HepG2 (cell line): ENCODE measurements at regions not wholly inside any gene's neighbourhood (a gene's known extent, or its start where the extent isn't known, plus 50 kb on each side); places are given as distances from the start of the nearest gene placed in this dataset.

Source experiments
- ATAC-seq: fragments of 200-7000 bp; cut with Tn5 transposase; 3 replicates; pipeline ENCODE4 v1.9.1; 2020; ENCODE audit warnings: mild to moderate bottlenecking, moderate library complexity
- BruUV-seq: library from RNA; stranded (reverse); fragments of 400-500 nt; replicated peaks from 2 replicates; lab custom pipeline; 2021; lab: Mats Ljungman, UMichigan
- CTCF ChIA-PET: fragments of 300-600 bp; formaldehyde crosslinking; extraction: SDS; loops from one replicate; lab custom pipeline; 2021; ENCODE audit warnings: low total read pairs, inconsistent platforms, low intra/inter-chr PET ratio; lab: Yijun Ruan, JAX
- POLR2A ChIA-PET: fragments of 350-600 bp; sonication (Branson Sonifier 250); formaldehyde crosslinking; loops from one replicate; lab custom pipeline; 2020; ENCODE audit warnings: antibody characterized with exemption, inconsistent platforms; lab: Yijun Ruan, JAX
- DNase-seq: peaks from one replicate; pipeline ENCODE4 v3.0.0-alpha.2; 2015; ENCODE audit warnings: low spot score
- FAIRE-seq: peaks from 3 replicates; lab custom pipeline; 2011; peaks lifted over from hg19 to GRCh38; lab: Jason Lieb, UNC
- H2AFZ ChIP-seq: one replicate; pipeline ENCODE4 v1.6.1; 2011; ENCODE audit warnings: low read length, inconsistent platforms
- H3K27ac ChIP-seq: fragments of 300-600 bp; 3 replicates; pipeline ENCODE4 v1.8.0; 2011; ENCODE audit warnings: mixed run types, mild to moderate bottlenecking, mixed read lengths, low read length, inconsistent platforms; ENCODE audit not compliant: insufficient read depth; ENCODE audit errors: extremely low read length
- H3K27me3 ChIP-seq, 2 experiments: fragments of 200-600 bp in 1 of 2; 2 replicates in 1 of 2; 3 replicates in 1 of 2; pipeline versions ENCODE4 v1.6.0 to v1.8.0; 2011; ENCODE audit warnings: low read length in 2 of 2, mild to moderate bottlenecking in 2 of 2, moderate library complexity in 2 of 2, inconsistent platforms in 1 of 2; ENCODE audit not compliant: insufficient read depth in 2 of 2, control insufficient read depth in 1 of 2
- H3K36me3 ChIP-seq, 2 experiments: fragments of 200-600 bp in 1 of 2; replicated peaks in 1 of 2; 2 replicates in 1 of 2; 3 replicates in 1 of 2; pipeline versions ENCODE4 v1.5.1 to v1.8.0; 2011; ENCODE audit warnings: low read length in 2 of 2, inconsistent platforms in 1 of 2; ENCODE audit not compliant: insufficient read depth in 2 of 2, control insufficient read depth in 1 of 2
- H3K4me1 ChIP-seq: 2 replicates; pipeline ENCODE4 v1.5.1; 2012; ENCODE audit warnings: low read length, inconsistent platforms; ENCODE audit not compliant: insufficient read depth
- H3K4me2 ChIP-seq: 2 replicates; pipeline ENCODE4 v1.6.0; 2011; ENCODE audit warnings: low read depth, low read length, inconsistent platforms
- H3K4me3 ChIP-seq, 3 experiments: fragments of 200-600 bp in 1 of 3; sonication (generic), shearing (Covaris generic) in 1 of 3; replicated peaks in 1 of 3; 2 replicates each; pipeline ENCODE4 v1.5.1; 2011 to 2016; ENCODE audit warnings: low read length in 3 of 3, inconsistent platforms in 2 of 3, low read depth in 2 of 3, mild to moderate bottlenecking in 2 of 3, control low read depth in 1 of 3, mixed read lengths in 1 of 3; ENCODE audit not compliant: insufficient read depth in 1 of 3
- H3K79me2 ChIP-seq: one replicate; pipeline ENCODE4 v1.6.1; 2011; ENCODE audit warnings: low read length, inconsistent platforms; ENCODE audit not compliant: insufficient read depth
- H3K9ac ChIP-seq: 2 replicates; pipeline ENCODE4 v1.6.0; 2011; ENCODE audit warnings: mild to moderate bottlenecking, low read depth, low read length, inconsistent platforms; ENCODE audit not compliant: insufficient read depth
- H3K9me3 ChIP-seq: 2 replicates; pipeline ENCODE4 v1.5.1; 2012; ENCODE audit warnings: mild to moderate bottlenecking, low read length
- H4K20me1 ChIP-seq: 2 replicates; pipeline ENCODE4 v1.6.0; 2011; ENCODE audit warnings: inconsistent platforms, mild to moderate bottlenecking, low read length, moderate library complexity; ENCODE audit not compliant: insufficient read depth
- GABPB1 ChIP-seq: IDR thresholded peaks from 2 replicates; pipeline ENCODE4 v1.6.1; 2016; ENCODE audit warnings: mild to moderate bottlenecking, missing genetic modification reagents, moderate library complexity, missing compliant biosample characterization
- HDAC6 ChIP-seq: fragments of 200-600 bp; sonication (generic); IDR thresholded peaks from 2 replicates; pipeline ENCODE4 v1.7.0; 2017; ENCODE audit warnings: mild to moderate bottlenecking, antibody characterized with exemption, low read length, low read depth
- JUNB ChIP-seq: sonication (generic); formaldehyde crosslinking; IDR thresholded peaks from 2 replicates; pipeline ENCODE4 v1.8.0; 2022; ENCODE audit warnings: missing genetic modification reagents, mild to moderate bottlenecking, borderline replicate concordance
- KDM3A ChIP-seq: IDR thresholded peaks from 2 replicates; pipeline ENCODE4 v1.6.1; 2018; ENCODE audit warnings: low read depth, missing compliant biosample characterization
- KLF6 ChIP-seq: IDR thresholded peaks from 2 replicates; pipeline ENCODE4 v1.8.0; 2016; ENCODE audit warnings: missing biosample characterization, missing genetic modification reagents
- NR2F6 ChIP-seq, 2 experiments: IDR thresholded peaks; 2 replicates each; pipeline ENCODE4 v1.6.1; 2016; ENCODE audit warnings: antibody characterized with exemption in 1 of 2, mild to moderate bottlenecking in 1 of 2
- POLR2G ChIP-seq: fragments of 200-400 bp; formaldehyde crosslinking; IDR thresholded peaks from 2 replicates; pipeline ENCODE4 v1.6.1; 2018; ENCODE audit warnings: mild to moderate bottlenecking, low read depth, low read length, moderate library complexity
- RARG ChIP-seq: sonication (generic); formaldehyde crosslinking; IDR thresholded peaks from 2 replicates; pipeline ENCODE4 v1.4.0; 2020; ENCODE audit warnings: low read depth, mild to moderate bottlenecking, missing genetic modification reagents
- SRF ChIP-seq: IDR thresholded peaks from 2 replicates; pipeline ENCODE4 v1.6.1; 2011; ENCODE audit warnings: mild to moderate bottlenecking, low read depth, low read length, moderate library complexity
- TERF1 ChIP-seq: sonication (generic); formaldehyde crosslinking; IDR thresholded peaks from 2 replicates; pipeline ENCODE4 v1.8.0; 2022; ENCODE audit warnings: mild to moderate bottlenecking, missing genetic modification reagents, moderate library complexity
- THYN1 ChIP-seq: sonication (generic); formaldehyde crosslinking; IDR thresholded peaks from 2 replicates; pipeline ENCODE4 v1.8.1; 2023; ENCODE audit warnings: low read depth, mild to moderate bottlenecking, moderate library complexity, missing genetic modification reagents, borderline replicate concordance
- ZNF772 ChIP-seq: sonication (generic); formaldehyde crosslinking; IDR thresholded peaks from 2 replicates; pipeline ENCODE4 v1.5.0; 2020; ENCODE audit warnings: mild to moderate bottlenecking, missing genetic modification reagents
- WGBS: methylation state at CpG from one replicate; pipeline ENCODE4 v1.1.6; 2017; ENCODE audit warnings: low lambda C conversion rate; 5-methylcytosine and 5-hydroxymethylcytosine counted together
- in situ Hi-C: cut with HindIII; loops from 2 replicates; pipeline ENCODE4 v1.10.0; 2017; ENCODE audit warnings: low pct_unique_long_range_greater_than_20kb; ENCODE audit not compliant: extremely low pct_ligation_motif_present
- intact Hi-C: fragments of 100-400 bp; cut with micrococcal nuclease; formaldehyde crosslinking; loops from one replicate; pipeline ENCODE4 v1.10.0; 2022; ENCODE audit not compliant: unreplicated experiment

GRCh38 chr7:35465791-35466336, 212.0 kb upstream of the TBX20 start (continued):
- TF ChIP-seq KDM3A (no peak), POLR2G (no peak), JUNB (no peak)
- TF ChIP-seq, all 625 proteins: peak for 0

GRCh38 chr7:35463751-35464150, 209.9 kb upstream of the TBX20 start:
- no peaks in the 10 kb centered on the region for H3K79me2 ChIP-seq
- ChIA-PET POLR2A (no interaction called here), CTCF (no interaction called here)
- no peak overlapping the region for H3K4me3 ChIP-seq
- in situ Hi-C loops = no loop called here
- peaks cover 0 to 7% of the 10 kb centered on the region in 2 experiments; a peak in 2 of 5 replicates for H3K27me3 ChIP-seq
- TF ChIP-seq TERF1 (CRISPR knock-in tag) (no peak), THYN1 (no peak), HDAC6 (no peak), ZNF772 (no peak), SRF (no peak), GABPB1 (CRISPR knock-in tag) (no peak), RARG (CRISPR knock-in tag) (no peak), NR2F6 (IDR thresholded peaks at IDR 0.05) (no peak), NR2F6 (CRISPR knock-in tag; IDR thresholded peaks at IDR 0.05) (no peak), KLF6 (CRISPR knock-in tag) (no peak)
- H3K4me2 ChIP-seq = no peak overlapping the region
- H3K9me3 ChIP-seq = no peaks in the 10 kb centered on the region
- no peak overlapping the region for H2AFZ ChIP-seq
- H3K36me3 ChIP-seq = no peaks in the 10 kb centered on the region
- DNase-seq (no peak), ATAC-seq (no peak), FAIRE-seq (no peak)
- 0% methylated on average over 3 of the region's 4 CpGs for WGBS
- H3K4me1 ChIP-seq = no peaks in the 10 kb centered on the region
- H3K27ac ChIP-seq = no peak overlapping the region
- H3K9ac ChIP-seq = no peak overlapping the region
- no TSS peak for BruUV-seq
- no peaks in the 10 kb centered on the region for H4K20me1 ChIP-seq
- intact Hi-C loops = no loop called here
